HG02642 (cell line): ENCODE measurements at regions not wholly inside any gene's neighbourhood (a gene's known extent, or its start where the extent isn't known, plus 50 kb on each side); places are given as distances from the start of the nearest gene placed in this dataset.

Experiments
- ATAC-seq: cut with Tn5 transposase; IDR thresholded peaks from one replicate; pipeline ENCODE4 v1.9.1; 2021; ENCODE audit warnings: mild to moderate bottlenecking; ENCODE audit not compliant: unreplicated experiment, poor library complexity

DNA sequence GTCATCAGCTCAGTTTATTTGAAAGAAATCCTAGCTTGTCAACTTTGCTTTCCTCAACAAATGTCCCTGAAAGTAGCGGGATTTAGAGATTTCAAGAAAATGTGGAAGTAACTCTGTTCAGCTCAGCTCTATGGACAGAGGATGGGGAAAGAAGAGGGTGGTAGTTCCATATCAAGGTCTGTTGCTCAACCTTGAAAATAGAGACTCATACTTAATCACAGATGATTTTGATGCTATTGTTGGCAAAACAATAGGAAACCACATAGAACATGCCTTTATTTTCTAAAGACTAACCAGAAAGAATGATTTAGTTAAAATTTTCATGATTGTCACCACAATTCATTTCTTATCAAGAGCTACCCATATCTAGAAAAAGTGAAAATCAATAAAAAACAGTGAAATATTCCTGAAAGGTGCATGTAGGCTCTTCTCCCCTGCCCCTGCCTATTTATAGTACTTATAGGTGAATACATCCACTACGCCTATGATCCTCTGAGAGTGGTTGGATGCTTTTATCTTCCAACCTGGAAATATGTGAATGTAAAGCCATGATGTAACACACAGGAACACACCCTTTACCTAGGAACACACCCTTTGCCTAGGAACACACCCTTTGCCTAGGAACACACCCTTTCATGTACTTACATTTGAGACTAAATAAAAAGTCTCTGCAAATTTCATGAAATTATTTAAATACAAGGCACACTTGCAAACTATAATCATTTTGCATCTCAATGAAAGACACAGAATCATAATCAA, 65.8 kb downstream of the ETAA1 start:
- no peak for ATAC-seq

DNA sequence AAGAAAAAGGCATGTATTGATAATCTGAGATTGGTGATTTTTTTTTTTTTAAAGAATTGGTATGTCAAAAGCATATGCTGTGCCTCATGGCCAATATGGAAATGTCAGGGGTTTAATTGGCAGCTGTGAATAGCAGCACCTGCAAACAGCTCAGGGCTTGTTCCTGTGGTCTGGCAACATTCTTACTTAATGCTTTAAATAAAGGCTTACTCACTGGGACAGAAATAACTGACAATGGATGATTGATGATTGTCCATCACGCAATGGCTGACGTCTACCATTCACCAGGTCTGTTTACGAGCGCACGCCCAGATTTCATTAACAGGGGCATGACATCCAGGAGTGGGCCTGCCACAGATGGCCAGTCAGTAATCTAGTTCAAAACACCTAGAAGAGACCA, 66.7 kb downstream of the ETAA1 start:
- no peak for ATAC-seq

GRCh38 chr2:67465623-67466022, 68.5 kb downstream of the ETAA1 start:
- ATAC-seq: no peak

DNA sequence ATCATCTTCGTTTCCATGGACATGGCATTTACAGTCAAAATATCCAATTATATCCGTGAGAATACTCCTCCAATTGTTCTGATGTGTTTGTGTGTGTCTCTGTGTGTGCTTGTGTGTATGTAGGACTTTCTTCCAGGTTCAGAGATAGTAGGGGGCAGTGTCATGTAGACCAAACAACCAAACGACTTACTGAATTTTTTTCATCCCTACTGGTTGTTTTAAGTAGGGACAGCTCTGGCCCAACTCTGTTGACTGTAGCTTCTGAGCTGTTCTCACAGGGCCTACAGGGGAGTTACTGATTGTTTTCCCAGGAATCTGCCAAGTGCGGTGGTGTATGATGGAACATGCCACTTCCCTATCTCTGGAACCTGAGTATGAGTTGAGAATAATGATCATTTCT, 69.6 kb downstream of the ETAA1 start:
- no peak for ATAC-seq

- ATAC-seq: no peak
Measured at GRCh38 chr2:67471681-67472080, 74.5 kb downstream of the ETAA1 start.

GRCh38 chr2:67476809-67477790, 80.0 kb downstream of the ETAA1 start:
- ATAC-seq: no peak

DNA sequence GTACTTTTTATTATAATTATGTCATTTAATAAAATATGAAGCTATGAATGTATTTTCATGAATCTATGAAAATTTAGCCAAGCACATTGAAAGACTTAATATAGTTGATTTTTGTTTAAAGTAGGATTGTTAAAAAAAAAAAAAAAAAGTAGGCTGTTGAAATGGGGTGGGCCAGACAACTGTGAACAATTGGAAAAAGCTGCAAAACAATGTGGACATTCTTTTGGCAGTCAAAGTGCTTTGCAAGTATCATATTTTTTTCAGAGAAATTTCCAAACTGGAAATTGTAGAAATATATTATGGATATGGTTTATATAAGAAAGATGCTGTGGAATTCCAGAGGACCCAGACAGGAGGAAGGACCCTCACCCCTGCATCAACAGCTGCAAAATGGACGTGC, 82.1 kb downstream of the ETAA1 start:
- ATAC-seq: no peak

DNA sequence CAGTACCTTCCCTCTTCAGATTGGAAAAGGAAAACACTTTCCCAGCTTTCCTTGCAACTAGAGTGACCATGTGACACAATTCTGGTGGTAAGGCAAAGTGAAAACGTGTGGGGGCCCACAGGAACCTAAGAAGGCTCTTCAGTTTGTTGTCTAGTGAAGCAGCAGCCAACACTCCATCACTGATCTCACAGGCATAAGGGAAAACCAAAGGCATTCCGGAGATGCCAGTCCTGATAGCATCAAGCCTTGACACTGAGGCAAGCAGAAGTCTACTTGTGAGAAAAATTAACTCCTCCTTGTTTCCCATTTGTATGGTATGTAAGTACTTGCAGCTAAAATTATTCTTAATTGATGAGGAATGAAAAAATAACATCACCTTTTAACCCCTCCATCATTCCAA, 88.3 kb downstream of the ETAA1 start:
- no peak for ATAC-seq

GRCh38 chr2:67486041-67486796, 89.1 kb downstream of the ETAA1 start:
- ATAC-seq: no peak

GRCh38 chr2:67487993-67488392, 90.9 kb downstream of the ETAA1 start:
- ATAC-seq: no peak

- no peak for ATAC-seq
Measured at GRCh38 chr2:67489396-67489795, 92.3 kb downstream of the ETAA1 start.

- ATAC-seq: no peak
Measured at GRCh38 chr2:67498931-67499330, 101.8 kb downstream of the ETAA1 start.

DNA sequence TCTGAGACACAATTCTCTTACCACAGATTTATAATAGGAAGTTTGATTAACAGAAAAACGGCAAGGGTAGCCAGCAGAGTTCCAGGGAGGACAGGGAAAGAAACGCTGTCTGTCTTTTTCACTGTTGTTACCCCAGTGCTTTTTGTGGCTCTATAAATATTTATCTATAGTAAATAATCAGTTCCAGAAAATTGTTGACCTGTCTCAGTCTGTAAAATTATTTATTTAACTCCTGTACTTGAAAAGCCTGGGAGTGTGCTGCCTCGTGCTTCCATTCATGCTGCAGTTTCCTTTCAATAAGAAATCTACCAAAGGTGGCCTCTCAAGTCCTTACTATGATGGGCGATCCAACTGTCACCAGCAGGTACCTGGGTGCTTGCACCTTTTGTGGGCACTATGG, 102.9 kb downstream of the ETAA1 start:
- no peak for ATAC-seq

DNA sequence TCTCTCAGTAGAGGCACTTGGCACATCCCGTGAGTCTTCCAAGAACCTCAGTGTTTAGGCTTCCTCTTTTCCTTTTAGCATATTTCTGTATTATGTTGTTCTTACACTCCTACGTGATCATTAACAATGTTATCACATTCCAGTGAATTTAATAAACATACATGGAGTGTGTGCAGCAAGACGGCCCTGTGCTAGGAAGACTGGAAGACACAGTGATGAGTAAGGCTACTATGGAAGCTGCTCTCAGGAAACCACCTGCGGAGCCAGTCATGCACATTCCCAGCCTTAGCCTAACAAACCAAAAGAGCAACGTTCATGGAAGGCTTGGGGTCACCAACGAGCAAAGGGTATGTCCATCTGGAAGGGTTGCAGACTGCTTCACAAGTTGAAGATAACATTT, 103.4 kb downstream of the ETAA1 start:
- no peak for ATAC-seq

DNA sequence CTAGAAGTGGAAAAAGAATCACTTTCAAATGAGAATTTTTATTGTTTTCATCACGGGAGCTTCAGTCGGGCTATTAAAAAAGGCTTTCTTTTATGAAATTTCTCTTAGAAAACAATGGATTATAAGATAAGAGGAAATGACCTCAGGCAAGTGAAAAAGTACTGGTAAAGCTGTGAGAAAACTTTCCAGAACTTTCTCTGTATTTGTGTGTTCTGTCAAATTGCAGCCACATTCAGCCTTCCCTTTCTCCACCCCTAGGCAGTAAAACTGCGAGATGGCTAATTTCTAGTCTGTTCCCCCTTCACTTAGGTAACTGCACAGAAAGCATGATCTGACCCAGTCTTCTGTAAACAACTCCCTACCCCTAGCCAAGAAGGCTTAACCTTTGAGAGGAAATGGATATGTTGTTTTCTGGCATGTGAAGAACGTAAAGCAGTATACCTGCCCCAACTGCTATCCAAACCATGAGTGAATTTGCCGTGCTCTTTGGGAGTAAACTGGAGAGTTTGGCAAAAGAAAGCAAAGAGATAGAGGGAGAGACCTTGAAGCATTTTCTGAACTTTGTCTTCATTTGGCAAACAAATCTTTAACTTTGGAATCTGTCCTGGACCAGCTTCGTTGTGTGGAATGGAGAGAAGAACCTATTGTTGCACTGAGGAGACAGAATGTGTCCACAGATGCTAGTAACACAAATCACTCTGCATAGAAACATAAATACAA, 105.4 kb downstream of the ETAA1 start:
- ATAC-seq: no peak

DNA sequence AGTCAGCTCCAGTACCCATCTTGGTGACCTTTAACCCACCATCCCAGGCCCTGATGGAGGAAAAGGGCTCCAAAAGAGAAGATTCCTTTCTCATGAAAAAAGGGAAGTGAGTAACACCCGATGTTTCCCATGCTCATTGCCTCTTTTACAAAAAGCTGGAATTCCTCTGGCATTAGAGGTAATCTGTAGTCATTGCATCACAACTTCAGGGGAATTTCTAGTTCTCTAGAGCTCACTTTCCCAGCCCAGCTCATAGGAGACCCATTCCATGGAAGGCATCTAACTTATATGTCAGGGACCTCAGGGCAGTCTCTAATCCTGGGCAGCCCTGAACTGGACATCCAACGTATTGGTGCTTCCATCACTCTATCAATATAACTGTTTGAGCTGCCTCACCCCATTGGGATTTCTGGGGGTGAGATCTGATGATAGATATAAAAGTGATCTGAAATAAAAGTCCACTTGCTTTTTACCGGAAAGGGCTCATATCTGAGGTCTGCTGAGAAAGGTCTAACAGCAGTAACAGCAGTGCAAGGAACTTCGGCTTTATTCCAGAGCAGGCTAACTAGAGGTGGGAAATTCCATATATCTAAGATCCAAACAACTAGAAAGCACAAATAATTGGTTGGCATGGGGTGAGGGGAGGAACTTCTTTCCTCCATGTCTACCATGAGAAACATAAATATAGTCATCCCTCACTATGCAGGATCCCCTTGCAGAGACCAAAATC, 106.1 kb downstream of the ETAA1 start:
- no peak for ATAC-seq

DNA sequence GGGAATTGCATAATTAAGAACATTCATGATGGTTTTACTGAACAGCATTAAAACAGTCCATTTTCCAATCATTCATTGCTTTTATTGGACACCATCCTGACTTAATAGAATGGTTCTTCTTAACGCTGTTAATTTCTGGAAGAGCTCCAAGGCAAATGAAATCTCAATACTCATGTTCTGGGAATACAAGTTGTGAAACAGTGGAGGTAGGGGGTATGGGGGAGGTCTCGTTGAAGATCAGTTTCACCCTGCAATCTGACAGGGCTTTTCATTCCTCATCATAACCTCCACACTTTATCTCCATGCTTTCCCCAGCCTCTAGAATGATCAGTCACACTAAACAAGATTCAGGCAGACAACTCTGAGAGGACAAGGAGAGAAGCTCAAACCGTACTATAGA, 113.6 kb downstream of the ETAA1 start:
- ATAC-seq: no peak

- no peak for ATAC-seq
Measured at GRCh38 chr2:67514515-67514914, 117.4 kb downstream of the ETAA1 start.

DNA sequence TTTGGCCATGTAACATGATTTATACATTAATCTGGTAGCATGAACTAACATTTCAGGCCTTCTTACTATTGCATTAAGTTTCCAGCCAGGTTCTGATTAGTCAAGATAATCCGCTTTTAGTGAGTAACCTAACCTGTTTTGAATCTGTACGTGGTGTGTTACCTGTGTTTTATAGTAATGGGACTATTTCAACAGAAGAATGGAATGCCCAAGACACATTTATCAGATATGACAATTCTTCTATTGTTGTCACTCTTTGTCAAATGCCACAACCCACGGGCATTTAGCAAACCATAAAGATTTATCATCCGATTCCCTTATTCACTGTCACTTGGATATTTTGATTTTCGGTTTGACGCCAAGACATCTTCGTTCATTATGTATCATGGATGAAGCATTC, 117.9 kb downstream of the ETAA1 start:
- no peak for ATAC-seq
